ENCODE measurements at regions not wholly inside any gene's neighbourhood (a gene's known extent, or its start where the extent isn't known, plus 50 kb on each side); places are given as distances from the start of the nearest gene placed in this dataset.

DNA sequence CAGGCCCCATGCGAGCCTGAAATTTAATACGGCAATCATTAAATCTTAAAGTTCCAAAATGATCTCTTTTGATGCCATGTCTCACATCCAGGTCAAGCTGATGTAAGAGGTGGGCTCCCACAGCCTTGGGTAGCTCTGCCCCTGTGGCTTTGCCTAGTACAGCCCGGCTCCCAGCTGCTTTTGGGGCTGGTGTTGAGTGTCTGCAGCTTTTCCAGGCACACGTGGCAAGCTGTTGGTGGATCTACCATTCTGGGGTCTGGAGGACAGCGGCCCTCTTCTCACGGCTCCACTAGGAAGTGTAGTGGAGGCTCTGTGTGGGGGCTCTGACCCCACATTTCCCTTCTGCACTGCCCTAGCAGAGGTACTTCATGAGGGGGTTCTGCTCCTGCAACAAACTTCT is 588.9 kb downstream of the CENPC start:
- CTCF ChIA-PET (ENCODE audit: unreplicated experiment), result no interaction called here
- no TSS peak for BruUV-seq (replicated peaks)
- H3K79me2 ChIP-seq (ENCODE audit: insufficient read depth, low read depth, low read length), result no peaks in the 10 kb centered on the region
- DNase-seq (ENCODE audit: low spot score), result no peak
- intact Hi-C loops (cut with micrococcal nuclease; ENCODE audit: unreplicated experiment), result no loop called here
- no peaks in the 10 kb centered on the region for H3K9me2 ChIP-seq (ENCODE audit: insufficient read depth, low read length)
- H3K9me3 ChIP-seq (ENCODE audit: low read length), result no peaks in the 10 kb centered on the region
- H3K4me3 ChIP-seq (ENCODE audit: low read depth, low read length, poor library complexity, severe bottlenecking), result no peak overlapping the region
- no peak overlapping the region for H3K27ac ChIP-seq (ENCODE audit: low read depth, low read length, poor library complexity, severe bottlenecking)
- POLR2A ChIA-PET, result no interaction called here
- no peak overlapping the region for H3K4me2 ChIP-seq (ENCODE audit: low read length)
- H3K36me3 ChIP-seq (ENCODE audit: insufficient read depth, low read length), result no peaks in the 10 kb centered on the region
- no peak overlapping the region for H2AFZ ChIP-seq (ENCODE audit: low read length)
- H4K20me1 ChIP-seq (ENCODE audit: insufficient read depth, low read length), result no peaks in the 10 kb centered on the region
- no peaks in the 10 kb centered on the region for H3K4me1 ChIP-seq (ENCODE audit: insufficient read depth, low read length, poor library complexity, severe bottlenecking)
- TF ChIP-seq, protein P1, sequence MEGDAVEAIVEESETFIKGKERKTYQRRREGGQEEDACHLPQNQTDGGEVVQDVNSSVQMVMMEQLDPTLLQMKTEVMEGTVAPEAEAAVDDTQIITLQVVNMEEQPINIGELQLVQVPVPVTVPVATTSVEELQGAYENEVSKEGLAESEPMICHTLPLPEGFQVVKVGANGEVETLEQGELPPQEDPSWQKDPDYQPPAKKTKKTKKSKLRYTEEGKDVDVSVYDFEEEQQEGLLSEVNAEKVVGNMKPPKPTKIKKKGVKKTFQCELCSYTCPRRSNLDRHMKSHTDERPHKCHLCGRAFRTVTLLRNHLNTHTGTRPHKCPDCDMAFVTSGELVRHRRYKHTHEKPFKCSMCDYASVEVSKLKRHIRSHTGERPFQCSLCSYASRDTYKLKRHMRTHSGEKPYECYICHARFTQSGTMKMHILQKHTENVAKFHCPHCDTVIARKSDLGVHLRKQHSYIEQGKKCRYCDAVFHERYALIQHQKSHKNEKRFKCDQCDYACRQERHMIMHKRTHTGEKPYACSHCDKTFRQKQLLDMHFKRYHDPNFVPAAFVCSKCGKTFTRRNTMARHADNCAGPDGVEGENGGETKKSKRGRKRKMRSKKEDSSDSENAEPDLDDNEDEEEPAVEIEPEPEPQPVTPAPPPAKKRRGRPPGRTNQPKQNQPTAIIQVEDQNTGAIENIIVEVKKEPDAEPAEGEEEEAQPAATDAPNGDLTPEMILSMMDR (conservative IDR thresholded peaks at IDR 0.05; ENCODE audit: low read length), result no peak
- TF ChIP-seq EZH2phosphoT487 (IDR thresholded peaks at IDR 0.05; ENCODE audit: borderline replicate concordance, low read depth, low read length), result no peak

- ChIA-PET POLR2A (no interaction called here), CTCF (ENCODE audit: unreplicated experiment) (no interaction called here)
- TF ChIP-seq, protein P1 (conservative IDR thresholded peaks at IDR 0.05; ENCODE audit: low read length), result no peak
- intact Hi-C loops (cut with micrococcal nuclease; ENCODE audit: unreplicated experiment), result no loop called here
- Histone ChIP-seq H3K79me2 (ENCODE audit: insufficient read depth, low read depth, low read length) (no peaks in the 10 kb centered on the region), H3K9me2 (ENCODE audit: insufficient read depth, low read length) (no peaks in the 10 kb centered on the region), H2AFZ (ENCODE audit: low read length) (no peak overlapping the region), H3K4me1 (ENCODE audit: insufficient read depth, low read length, poor library complexity, severe bottlenecking) (no peaks in the 10 kb centered on the region), H3K27ac (ENCODE audit: low read depth, low read length, poor library complexity, severe bottlenecking) (no peak overlapping the region), H3K9me3 (ENCODE audit: low read length) (no peaks in the 10 kb centered on the region), H3K4me2 (ENCODE audit: low read length) (no peak overlapping the region), H3K36me3 (ENCODE audit: insufficient read depth, low read length) (no peaks in the 10 kb centered on the region), H3K4me3 (ENCODE audit: low read depth, low read length, poor library complexity, severe bottlenecking) (no peak overlapping the region), H4K20me1 (ENCODE audit: insufficient read depth, low read length) (no peaks in the 10 kb centered on the region)
- BruUV-seq (replicated peaks), result no TSS peak
- DNase-seq (ENCODE audit: low spot score), result no peak
Observed at GRCh38 chr4:66955784-66956183, 589.5 kb downstream of the CENPC start.

DNA sequence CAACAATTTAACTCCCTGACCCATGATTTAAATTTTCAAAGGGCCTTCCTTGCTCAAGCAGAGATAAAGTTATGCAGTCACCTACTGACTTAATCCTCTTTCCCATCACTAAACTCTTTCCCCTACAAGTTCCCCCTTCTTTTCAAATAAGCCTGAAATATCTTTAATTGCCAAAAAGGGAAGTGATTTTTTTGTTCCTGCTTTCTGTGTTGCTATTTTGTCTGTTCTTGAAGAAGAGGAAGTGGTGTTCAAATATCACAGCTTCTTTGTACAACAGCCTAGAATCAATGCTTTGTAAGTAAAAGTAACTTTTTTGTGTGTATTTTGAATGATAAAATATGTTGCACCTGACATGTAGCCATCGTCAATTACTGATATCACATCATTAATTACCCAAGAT is 595.9 kb downstream of the CENPC start:
- H3K9me2 ChIP-seq (ENCODE audit: insufficient read depth, low read length), result no peaks in the 10 kb centered on the region
- no peaks in the 10 kb centered on the region for H3K79me2 ChIP-seq (ENCODE audit: insufficient read depth, low read depth, low read length)
- intact Hi-C loops (cut with micrococcal nuclease; ENCODE audit: unreplicated experiment), result no loop called here
- no peak overlapping the region for H3K4me2 ChIP-seq (ENCODE audit: low read length)
- DNase-seq (ENCODE audit: low spot score), result peak; percentile 2
- no peak overlapping the region for H3K27ac ChIP-seq (ENCODE audit: low read depth, low read length, poor library complexity, severe bottlenecking)
- peaks cover 6% of the 10 kb centered on the region for H3K4me1 ChIP-seq (ENCODE audit: insufficient read depth, low read length, poor library complexity, severe bottlenecking)
- no peak for TF ChIP-seq EZH2phosphoT487 (IDR thresholded peaks at IDR 0.05; ENCODE audit: borderline replicate concordance, low read depth, low read length)
- TF ChIP-seq, protein P1 (conservative IDR thresholded peaks at IDR 0.05; ENCODE audit: low read length), result no peak
- H3K9me3 ChIP-seq (ENCODE audit: low read length), result no peaks in the 10 kb centered on the region
- ChIA-PET CTCF (ENCODE audit: unreplicated experiment) (no interaction called here), POLR2A (interaction anchor here (1.0 kb wide), 2 partner anchors 9 to 23 kb away, joined by 3 to 6 read pairs; no protein-coding TSS in a partner anchor)
- H3K36me3 ChIP-seq (ENCODE audit: insufficient read depth, low read length), result no peaks in the 10 kb centered on the region
- no peak overlapping the region for H2AFZ ChIP-seq (ENCODE audit: low read length)
- BruUV-seq (replicated peaks), result no TSS peak
- H4K20me1 ChIP-seq (ENCODE audit: insufficient read depth, low read length), result no peaks in the 10 kb centered on the region
- no peak overlapping the region for H3K4me3 ChIP-seq (ENCODE audit: low read depth, low read length, poor library complexity, severe bottlenecking)

All from OCI-LY7 (cell line).